Loucy (cell line): ENCODE measurements at regions not wholly inside any gene's neighbourhood (a gene's known extent, or its start where the extent isn't known, plus 50 kb on each side); places are given as distances from the start of the nearest gene placed in this dataset.

ENCODE experiments used
- CTCF ChIP-seq: fragments of 200-600 bp; sonication (generic); conservative IDR thresholded peaks from 2 replicates; pipeline ENCODE4 v1.5.1; 2014; ENCODE audit warnings: mild to moderate bottlenecking, antibody characterized with exemption, low read length
- EZH2phosphoT487 ChIP-seq: fragments of 200-600 bp; IDR thresholded peaks from 2 replicates; pipeline ENCODE4 v1.6.1; 2018; ENCODE audit warnings: antibody characterized with exemption, mild to moderate bottlenecking, moderate library complexity, borderline replicate concordance

DNA sequence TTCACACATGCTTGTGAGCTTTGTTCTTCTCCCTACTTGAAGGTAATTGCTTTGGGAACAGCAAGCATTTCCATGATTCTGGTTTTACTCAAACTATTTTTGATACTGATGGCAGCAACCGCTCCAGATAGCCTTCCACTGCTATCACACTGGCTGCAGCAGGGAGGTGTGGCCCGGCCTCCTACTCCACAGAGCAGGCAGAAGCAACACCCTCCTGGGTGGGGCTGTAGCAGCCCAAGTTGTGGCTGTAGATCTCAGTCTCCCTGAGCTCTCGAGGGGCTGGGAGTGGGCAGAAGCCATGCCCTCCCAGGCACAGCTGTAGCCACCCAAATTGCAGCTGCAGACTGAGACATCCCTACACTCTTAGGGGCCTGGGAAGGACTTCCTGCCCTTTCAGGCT is 878.8 kb upstream of the GBE1 start:
- TF ChIP-seq CTCF (no peak), EZH2phosphoT487 (no peak)
